Endothelial cell of umbilical vein (primary cell): ENCODE measurements at regions not wholly inside any gene's neighbourhood (a gene's known extent, or its start where the extent isn't known, plus 50 kb on each side); places are given as distances from the start of the nearest gene placed in this dataset.

ENCODE experiments used
- BruUV-seq: library from RNA; stranded (reverse); fragments of 400-500 nt; replicated peaks from 2 replicates; lab custom pipeline; 2021; lab: Mats Ljungman, UMichigan
- CTCF ChIA-PET: fragments of 300-600, 350-600 bp; sonication (Branson Sonifier 250); formaldehyde crosslinking; loops from one replicate; lab custom pipeline; 2021; ENCODE audit warnings: antibody characterized with exemption, inconsistent platforms; lab: Charles Lee
- POLR2A ChIA-PET: fragments of 300-600, 350-600 bp; sonication (Branson Sonifier 250); formaldehyde crosslinking; loops from one replicate; lab custom pipeline; 2021; ENCODE audit warnings: antibody characterized with exemption, inconsistent platforms; lab: Charles Lee
- DNase-seq: peaks from one replicate; pipeline ENCODE4 v3.0.0-alpha.2; 2011; ENCODE audit warnings: low read depth, low spot score
- FAIRE-seq: peaks from 2 replicates; lab custom pipeline; 2011; peaks lifted over from hg19 to GRCh38; lab: Jason Lieb, UNC
- H2AFZ ChIP-seq: 2 replicates; pipeline ENCODE4 v1.6.0; 2012; ENCODE audit warnings: low read depth, low read length, control low read depth, inconsistent platforms
- H3K27ac ChIP-seq: 2 replicates; pipeline ENCODE4 v1.5.1; 2011; ENCODE audit warnings: low read depth, mild to moderate bottlenecking, control low read depth, low read length, moderate library complexity; ENCODE audit not compliant: insufficient read depth
- H3K27me3 ChIP-seq, 2 experiments: 2 replicates each; pipeline versions ENCODE4 v1.6.0 to v1.6.1; 2011; ENCODE audit warnings: low read length in 2 of 2, mixed read lengths in 1 of 2; ENCODE audit not compliant: control insufficient read depth in 2 of 2, insufficient read depth in 2 of 2
- H3K36me3 ChIP-seq, 2 experiments: 2 replicates in 1 of 2; 3 replicates in 1 of 2; pipeline ENCODE4 v1.5.1; 2011; ENCODE audit warnings: low read length in 2 of 2, mild to moderate bottlenecking in 1 of 2, moderate library complexity in 1 of 2; ENCODE audit not compliant: control insufficient read depth in 2 of 2, insufficient read depth in 2 of 2; ENCODE audit errors: extremely low read depth in 1 of 2
- H3K4me1 ChIP-seq: 3 replicates; pipeline ENCODE4 v1.5.1; 2011; ENCODE audit warnings: mild to moderate bottlenecking, low read length; ENCODE audit not compliant: control insufficient read depth, insufficient read depth; ENCODE audit errors: extremely low read depth
- H3K4me2 ChIP-seq: 2 replicates; pipeline ENCODE4 v1.6.1; 2011; ENCODE audit warnings: low read length, control low read depth, mixed read lengths; ENCODE audit not compliant: insufficient read depth
- H3K4me3 ChIP-seq, 3 experiments: fragments of 200-600 bp in 1 of 3; sonication (generic), shearing (Covaris generic) in 1 of 3; replicated peaks in 1 of 3; 2 replicates each; pipeline ENCODE4 v1.5.1; 2011 to 2016; ENCODE audit warnings: control low read depth in 3 of 3, low read length in 3 of 3, mild to moderate bottlenecking in 2 of 3, inconsistent platforms in 1 of 3, low read depth in 1 of 3, moderate library complexity in 1 of 3; ENCODE audit not compliant: insufficient read depth in 1 of 3
- H3K79me2 ChIP-seq: 2 replicates; pipeline ENCODE4 v1.6.0; 2012; ENCODE audit warnings: low read length, inconsistent platforms; ENCODE audit not compliant: control insufficient read depth, insufficient read depth
- H3K9ac ChIP-seq: replicated peaks from 2 replicates; pipeline ENCODE3; 2011; ENCODE audit warnings: low read length, control low read depth; ENCODE audit not compliant: insufficient read depth; ENCODE audit errors: extremely low read depth
- H3K9me1 ChIP-seq: replicated peaks from 3 replicates; pipeline ENCODE4 v1.6.0; 2011; ENCODE audit warnings: mild to moderate bottlenecking, low read length; ENCODE audit not compliant: control insufficient read depth, insufficient read depth; ENCODE audit errors: extremely low read depth
- H3K9me3 ChIP-seq: replicated peaks from 2 replicates; pipeline ENCODE4 v1.5.1; 2012; ENCODE audit warnings: low read length, inconsistent platforms; ENCODE audit not compliant: control insufficient read depth, insufficient read depth
- H4K20me1 ChIP-seq: replicated peaks from 2 replicates; pipeline ENCODE3; 2011; ENCODE audit warnings: mild to moderate bottlenecking, low read length; ENCODE audit not compliant: control insufficient read depth, insufficient read depth; ENCODE audit errors: extremely low read depth
- EZH2 ChIP-seq: IDR thresholded peaks from 2 replicates; pipeline ENCODE4 v1.6.1; 2012; ENCODE audit warnings: borderline replicate concordance, low read depth, mild to moderate bottlenecking, moderate library complexity, low read length, inconsistent platforms; ENCODE audit not compliant: severe bottlenecking
- FOS ChIP-seq: IDR thresholded peaks from 2 replicates; pipeline ENCODE4 v1.6.1; 2011; ENCODE audit warnings: mild to moderate bottlenecking, low read length, moderate library complexity, borderline replicate concordance; ENCODE audit not compliant: insufficient read depth
- GATA2 ChIP-seq: IDR thresholded peaks from 2 replicates; pipeline ENCODE4 v1.7.0; 2011; ENCODE audit warnings: low read depth, mild to moderate bottlenecking, moderate library complexity, mixed read lengths, low read length; ENCODE audit not compliant: insufficient read length, insufficient read depth
- JUN ChIP-seq: IDR thresholded peaks from 2 replicates; pipeline ENCODE4 v1.6.1; 2011; ENCODE audit warnings: borderline replicate concordance, low read depth; ENCODE audit not compliant: insufficient read length, insufficient read depth
- MYC ChIP-seq: IDR thresholded peaks from one replicate; pipeline ENCODE4 v1.6.1; 2011; ENCODE audit warnings: mild to moderate bottlenecking, low read depth, low read length
- POLR2A ChIP-seq: IDR thresholded peaks from 2 replicates; pipeline ENCODE4 v1.6.1; 2012; ENCODE audit warnings: low read depth, mild to moderate bottlenecking, control low read depth, low read length
- POLR2AphosphoS5 ChIP-seq: IDR thresholded peaks from 2 replicates; pipeline ENCODE4 v1.6.1; 2012; ENCODE audit warnings: low read depth, mild to moderate bottlenecking, control low read depth, low read length, moderate library complexity; ENCODE audit not compliant: insufficient read depth
- dilution Hi-C: fragments of 300-500 bp; cut with MboI; formaldehyde crosslinking; loops from one replicate; pipeline ENCODE4 v1.15.0; 2019; ENCODE audit warnings: low sequenced_read_pairs; ENCODE audit not compliant: extremely low pct_ligation_motif_present
- intact Hi-C: fragments of 100-400 bp; cut with micrococcal nuclease; formaldehyde crosslinking; loops from one replicate; pipeline ENCODE4 v1.10.0; 2022
- TF ChIP-seq, protein P1 (sequence below), 2 donors: IDR thresholded peaks; 1 replicate in 1 of 2; 2 replicates in 1 of 2; pipeline ENCODE4 v1.5.1; 2011; ENCODE audit warnings: low read length in 2 of 2, mild to moderate bottlenecking in 2 of 2, moderate library complexity in 2 of 2, control low read depth in 1 of 2, inconsistent platforms in 1 of 2, low read depth in 1 of 2; ENCODE audit not compliant: insufficient read depth in 1 of 2; ENCODE audit errors: extremely low read depth in 1 of 2
- TF ChIP-seq, protein P2 (sequence below): IDR thresholded peaks from 2 replicates; pipeline ENCODE4 v1.6.1; 2011; ENCODE audit not compliant: insufficient read depth, insufficient read length

DNA sequence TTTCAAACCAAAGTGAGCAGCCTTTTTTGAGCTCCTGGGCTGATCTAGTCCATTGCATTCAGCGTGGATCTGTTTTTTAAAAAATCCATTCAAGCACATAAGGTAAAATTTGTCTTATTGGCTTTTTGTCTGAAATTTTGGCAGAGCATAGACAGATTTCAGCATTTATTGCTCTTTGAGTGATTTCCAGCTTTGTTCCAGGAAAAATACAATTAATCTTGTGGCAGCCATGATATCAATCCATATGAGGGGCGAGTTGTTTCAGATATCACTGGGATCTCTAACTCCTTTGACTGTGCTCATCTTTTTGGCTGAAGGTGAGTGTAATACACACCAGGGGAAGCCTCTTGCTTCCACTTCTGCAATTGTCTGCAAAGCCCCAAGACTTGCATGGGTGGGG lies 523.9 kb downstream of the SLC4A3 start:
- Histone ChIP-seq H3K4me1 (no peaks in the 10 kb centered on the region), H3K27me3 (no peaks in the 10 kb centered on the region), H3K36me3 (no peaks in the 10 kb centered on the region), H3K79me2 (no peaks in the 10 kb centered on the region), H3K9me3 (peaks cover 4% of the 10 kb centered on the region), H3K4me3 (no peak overlapping the region), H3K4me2 (no peak overlapping the region), H4K20me1 (no peaks in the 10 kb centered on the region), H3K27ac (no peak overlapping the region), H3K9ac (no peak overlapping the region), H2AFZ (no peak overlapping the region), H3K9me1 (no peaks in the 10 kb centered on the region)
- dilution Hi-C loops, result no loop called here
- no peak for DNase-seq
- TF ChIP-seq, protein P1, sequence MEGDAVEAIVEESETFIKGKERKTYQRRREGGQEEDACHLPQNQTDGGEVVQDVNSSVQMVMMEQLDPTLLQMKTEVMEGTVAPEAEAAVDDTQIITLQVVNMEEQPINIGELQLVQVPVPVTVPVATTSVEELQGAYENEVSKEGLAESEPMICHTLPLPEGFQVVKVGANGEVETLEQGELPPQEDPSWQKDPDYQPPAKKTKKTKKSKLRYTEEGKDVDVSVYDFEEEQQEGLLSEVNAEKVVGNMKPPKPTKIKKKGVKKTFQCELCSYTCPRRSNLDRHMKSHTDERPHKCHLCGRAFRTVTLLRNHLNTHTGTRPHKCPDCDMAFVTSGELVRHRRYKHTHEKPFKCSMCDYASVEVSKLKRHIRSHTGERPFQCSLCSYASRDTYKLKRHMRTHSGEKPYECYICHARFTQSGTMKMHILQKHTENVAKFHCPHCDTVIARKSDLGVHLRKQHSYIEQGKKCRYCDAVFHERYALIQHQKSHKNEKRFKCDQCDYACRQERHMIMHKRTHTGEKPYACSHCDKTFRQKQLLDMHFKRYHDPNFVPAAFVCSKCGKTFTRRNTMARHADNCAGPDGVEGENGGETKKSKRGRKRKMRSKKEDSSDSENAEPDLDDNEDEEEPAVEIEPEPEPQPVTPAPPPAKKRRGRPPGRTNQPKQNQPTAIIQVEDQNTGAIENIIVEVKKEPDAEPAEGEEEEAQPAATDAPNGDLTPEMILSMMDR (IDR thresholded peaks at IDR 0.05; ENCODE audit: extremely low read depth in 1 of 2, insufficient read depth in 1 of 2, low read depth in 1 of 2, low read length in 2 of 2), result no peak
- TF ChIP-seq EZH2 (no peak), POLR2A (no peak), GATA2 (no peak), POLR2AphosphoS5 (no peak), JUN (no peak), MYC (no peak), FOS (no peak)
- TF ChIP-seq, protein P2, sequence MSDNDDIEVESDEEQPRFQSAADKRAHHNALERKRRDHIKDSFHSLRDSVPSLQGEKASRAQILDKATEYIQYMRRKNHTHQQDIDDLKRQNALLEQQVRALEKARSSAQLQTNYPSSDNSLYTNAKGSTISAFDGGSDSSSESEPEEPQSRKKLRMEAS, result no peak
- no TSS peak for BruUV-seq
- ChIA-PET CTCF (no interaction called here), POLR2A (no interaction called here)
- intact Hi-C loops, result no loop called here
- FAIRE-seq, result no peak
